HG02885 (cell line): ENCODE measurements at regions not wholly inside any gene's neighbourhood (a gene's known extent, or its start where the extent isn't known, plus 50 kb on each side); places are given as distances from the start of the nearest gene placed in this dataset.
"Not testable (repeated sequence)": the region's sequence is repeated elsewhere in the genome, so short reads cannot be mapped to it uniquely, and the experiment has no call there.

Experiments used
- ATAC-seq: cut with Tn5 transposase; IDR thresholded peaks from one replicate; pipeline ENCODE4 v1.9.1; 2021; ENCODE audit warnings: mild to moderate bottlenecking; ENCODE audit not compliant: unreplicated experiment, poor library complexity

GRCh38 chr3:145681181-145681580 is 479.8 kb downstream of the PLOD2 start:
- no peak for ATAC-seq

GRCh38 chr3:145687978-145688377 is 473.0 kb downstream of the PLOD2 start:
- ATAC-seq = not testable (repeated sequence)

GRCh38 chr3:145692751-145693150 is 468.2 kb downstream of the PLOD2 start:
- ATAC-seq = no peak

DNA sequence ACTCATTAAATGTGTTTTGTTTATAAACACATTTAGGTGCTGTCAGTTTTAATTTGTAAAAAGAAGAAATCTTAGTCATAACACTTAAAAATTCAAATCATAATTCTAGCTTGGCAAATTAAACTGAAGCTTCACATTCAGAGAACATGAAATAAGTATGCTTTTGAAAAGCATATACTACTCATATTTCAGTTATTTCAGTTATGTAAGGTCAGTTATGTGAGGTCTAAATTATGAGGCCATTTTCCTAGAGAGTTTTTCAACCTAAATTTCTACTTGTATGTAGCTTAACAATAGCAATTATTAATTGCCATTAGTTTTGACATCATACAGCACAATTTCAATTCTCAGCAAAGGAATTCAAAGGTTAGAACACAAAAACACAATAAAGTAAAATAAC is 465.0 kb downstream of the PLOD2 start:
- ATAC-seq = no peak

GRCh38 chr3:145698250-145698649 is 462.7 kb downstream of the PLOD2 start:
- no peak for ATAC-seq

- no peak for ATAC-seq
These were observed 462.2 kb downstream of the PLOD2 start for GRCh38 chr3:145698749-145699148.

DNA sequence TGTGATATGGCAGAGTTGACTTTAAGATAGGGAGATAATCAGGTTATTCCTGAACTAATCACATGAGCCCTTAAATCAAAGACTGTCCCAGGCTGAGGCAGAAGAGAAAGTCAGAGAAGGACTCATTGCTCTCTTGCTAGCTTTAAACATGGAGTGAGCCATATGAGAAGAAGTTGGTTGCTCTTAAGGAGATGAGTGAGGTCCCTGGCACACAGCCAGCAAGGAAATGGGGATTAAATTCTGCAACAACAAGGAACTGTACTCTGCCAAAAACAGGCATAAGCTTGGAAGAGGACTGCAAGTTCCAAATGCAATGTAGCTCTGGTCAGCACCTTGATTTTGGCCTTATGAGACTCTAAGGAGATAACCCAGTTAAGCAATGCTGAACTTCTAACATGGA is 457.0 kb downstream of the PLOD2 start:
- no peak for ATAC-seq

DNA sequence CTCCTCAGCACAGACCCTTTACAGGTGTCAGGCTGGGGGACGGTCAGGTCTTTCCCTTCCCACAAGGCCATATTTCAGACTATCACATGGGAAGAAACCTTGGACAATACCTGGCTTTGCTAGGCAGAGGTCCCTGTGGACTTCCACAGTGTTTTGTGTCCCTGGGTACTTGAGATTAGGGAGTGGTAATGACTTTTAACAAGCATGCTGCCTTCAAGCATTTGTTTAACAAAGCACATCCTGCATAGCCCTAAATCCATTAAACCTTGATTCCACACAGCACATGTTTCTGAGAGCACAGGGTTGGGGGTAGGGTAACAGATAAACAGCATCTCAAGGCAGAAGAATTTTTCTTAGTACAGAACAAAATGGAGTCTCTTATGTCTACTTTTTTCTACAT is 451.2 kb downstream of the PLOD2 start:
- not testable (repeated sequence) for ATAC-seq

DNA sequence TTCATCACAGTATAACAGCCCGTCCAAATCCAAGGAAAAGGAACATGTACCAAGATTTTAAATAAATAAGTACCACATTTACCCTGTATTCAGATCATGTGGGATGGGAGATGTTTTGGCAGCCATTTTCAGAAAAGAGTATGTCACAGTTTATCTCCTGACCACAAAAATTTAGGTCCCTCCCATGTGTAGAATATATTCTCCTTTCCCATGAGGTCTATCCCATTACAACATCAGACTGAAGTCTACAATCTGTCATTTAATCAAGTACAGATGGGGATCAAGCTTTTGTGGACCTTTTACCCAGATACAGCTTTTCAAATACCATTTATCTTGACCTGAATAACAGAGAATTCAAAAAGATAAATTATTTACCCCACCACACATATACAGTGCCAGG is 444.5 kb downstream of the PLOD2 start:
- no peak for ATAC-seq

DNA sequence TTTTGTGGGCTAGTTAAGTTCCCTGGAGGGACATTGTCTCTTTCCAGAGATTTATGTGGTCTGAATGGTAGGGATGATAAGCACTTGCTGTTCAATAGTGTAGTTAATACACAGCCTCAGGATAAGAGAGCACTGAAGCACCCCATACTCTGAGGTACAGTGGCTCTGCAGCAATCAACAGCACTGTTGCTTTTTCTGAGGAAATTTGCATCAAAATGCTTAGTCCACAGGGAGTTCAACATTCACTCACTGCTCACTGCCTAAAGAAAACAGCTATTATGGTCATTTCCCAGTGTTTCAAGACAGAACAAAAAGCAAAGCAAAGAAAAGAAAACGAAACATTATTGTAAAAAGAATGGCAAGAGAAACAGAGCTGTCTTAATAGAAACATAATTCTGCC is 441.9 kb downstream of the PLOD2 start:
- ATAC-seq = no peak

- no peak for ATAC-seq
These were observed 439.6 kb downstream of the PLOD2 start for GRCh38 chr3:145721273-145721805.

GRCh38 chr3:145721815-145722214 is 439.2 kb downstream of the PLOD2 start:
- no peak for ATAC-seq

GRCh38 chr3:145727476-145727875 is 433.5 kb downstream of the PLOD2 start:
- ATAC-seq = no peak

DNA sequence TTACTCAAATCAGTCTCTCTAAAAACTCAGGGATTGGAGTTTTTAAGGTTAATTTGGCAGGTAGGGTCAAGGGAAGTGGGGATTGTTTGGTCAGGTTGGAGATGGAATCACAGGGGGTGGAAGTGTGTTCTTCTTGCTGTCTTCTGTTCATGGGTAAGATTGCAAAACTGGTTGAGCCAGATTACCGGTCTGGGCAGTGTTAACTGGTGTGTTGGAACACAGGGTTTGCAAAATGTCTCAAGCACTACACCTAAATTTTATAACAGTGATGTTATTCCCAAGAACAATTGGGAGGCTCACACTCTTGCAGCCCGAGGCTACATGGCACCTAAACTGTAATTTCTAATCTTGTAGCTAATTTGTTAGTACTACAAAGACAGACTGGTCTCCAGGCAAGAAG is 425.4 kb downstream of the PLOD2 start:
- no peak for ATAC-seq

GRCh38 chr3:145737952-145738351 is 423.0 kb downstream of the PLOD2 start:
- no peak for ATAC-seq

- ATAC-seq = no peak
These were observed 421.1 kb downstream of the PLOD2 start for GRCh38 chr3:145739926-145740325.

- ATAC-seq = no peak
These were observed 410.3 kb downstream of the PLOD2 start for GRCh38 chr3:145750657-145751056.

DNA sequence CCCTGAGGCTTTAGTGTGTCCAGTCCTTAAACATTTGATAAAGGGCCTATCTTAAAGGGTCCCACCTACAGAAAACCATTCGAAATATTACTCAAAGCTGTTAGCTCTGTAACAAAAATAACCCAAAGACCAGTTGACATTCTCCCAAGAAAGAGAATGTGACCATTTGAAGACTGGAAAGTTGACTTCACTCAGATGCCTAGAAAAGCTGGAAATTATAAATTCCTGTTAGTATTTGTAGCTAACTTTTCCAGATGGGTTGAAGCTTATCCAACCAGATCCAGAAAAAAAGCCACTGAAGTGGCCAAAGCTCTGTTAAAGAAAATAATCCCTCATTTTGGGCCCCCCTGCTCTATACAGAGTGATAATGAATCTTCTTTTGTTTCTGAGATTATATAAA is 408.4 kb downstream of the PLOD2 start:
- ATAC-seq = no peak

DNA sequence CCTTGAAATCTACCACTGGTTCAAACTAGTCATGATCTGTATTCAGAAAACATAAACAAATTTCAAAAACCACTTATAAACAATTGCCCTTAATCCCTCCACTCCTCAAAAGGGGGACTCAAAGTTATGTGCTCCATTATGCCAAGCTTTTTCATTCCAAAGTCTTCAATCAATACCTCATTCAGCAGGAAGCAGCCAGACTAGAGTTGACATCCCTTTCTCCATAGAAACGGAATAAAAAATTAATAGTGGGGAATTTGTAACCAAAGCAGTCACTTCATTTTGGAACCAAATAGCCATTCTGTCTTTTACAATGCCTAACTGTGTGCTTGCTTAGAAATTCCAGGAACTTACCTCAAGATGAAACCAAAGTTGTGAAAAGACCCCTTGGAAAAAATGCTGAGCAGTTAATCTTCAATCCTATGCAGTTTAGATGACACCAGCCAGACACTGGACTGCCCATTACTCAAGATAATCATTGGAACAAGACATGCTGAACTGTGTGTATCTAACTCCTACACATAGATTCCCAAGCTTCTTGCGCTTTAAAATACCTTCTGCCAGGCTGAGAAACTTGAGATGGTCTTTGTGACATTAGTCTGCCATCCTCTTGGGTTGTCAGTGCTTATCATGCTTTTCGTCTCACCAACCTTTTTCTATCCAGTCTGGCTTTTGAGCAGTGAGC is 406.2 kb downstream of the PLOD2 start:
- no peak for ATAC-seq

GRCh38 chr3:145760036-145760435 is 400.9 kb downstream of the PLOD2 start:
- ATAC-seq = no peak

GRCh38 chr3:145767909-145768308 is 393.1 kb downstream of the PLOD2 start:
- no peak for ATAC-seq

- peak; percentile 76 for ATAC-seq
These were observed 384.1 kb downstream of the PLOD2 start for GRCh38 chr3:145776782-145777408.
